NB4 (cell line): ENCODE measurements at regions not wholly inside any gene's neighbourhood (a gene's known extent, or its start where the extent isn't known, plus 50 kb on each side); places are given as distances from the start of the nearest gene placed in this dataset.

Experiments
- DNase-seq: peaks from one replicate; pipeline ENCODE4 v3.0.0; 2010; ENCODE audit warnings: low read depth
- H3K4me3 ChIP-seq: one replicate; pipeline ENCODE4 v1.5.1; 2011; ENCODE audit warnings: mild to moderate bottlenecking, low read depth, low read length, moderate library complexity
- CTCF ChIP-seq: IDR thresholded peaks from one replicate; pipeline ENCODE4 v1.5.1; 2012; ENCODE audit warnings: low read depth, low read length
- MAX ChIP-seq: IDR thresholded peaks from 2 replicates; pipeline ENCODE4 v1.6.1; 2011; ENCODE audit warnings: low read depth, low read length
- MYC ChIP-seq: IDR thresholded peaks from 2 replicates; pipeline ENCODE4 v1.6.1; 2011; ENCODE audit warnings: low read depth, low read length
- POLR2A ChIP-seq: IDR thresholded peaks from 2 replicates; pipeline ENCODE4 v1.6.1; 2011; ENCODE audit warnings: mild to moderate bottlenecking; ENCODE audit not compliant: insufficient read length; ENCODE audit errors: extremely low read depth

GRCh38 chr9:13728131-13728530 is 448.6 kb upstream of the MPDZ start:
- H3K4me3 ChIP-seq = no peak overlapping the region
- no peak for DNase-seq
- TF ChIP-seq MAX = no peak
- no peak for TF ChIP-seq POLR2A
- no peak for TF ChIP-seq MYC
- TF ChIP-seq CTCF = no peak

GRCh38 chr9:13726746-13727145 is 447.3 kb upstream of the MPDZ start:
- TF ChIP-seq MAX = no peak
- no peak for TF ChIP-seq CTCF
- no peak for TF ChIP-seq POLR2A
- no peak for TF ChIP-seq MYC
- DNase-seq = no peak
- H3K4me3 ChIP-seq = no peak overlapping the region

GRCh38 chr9:13725516-13725915 is 446.0 kb upstream of the MPDZ start:
- H3K4me3 ChIP-seq = no peak overlapping the region
- no peak for TF ChIP-seq MAX
- no peak for TF ChIP-seq POLR2A
- no peak for TF ChIP-seq CTCF
- TF ChIP-seq MYC = no peak

GRCh38 chr9:13721481-13722235 is 442.2 kb upstream of the MPDZ start:
- no peak overlapping the region for H3K4me3 ChIP-seq
- no peak for TF ChIP-seq POLR2A
- TF ChIP-seq MAX = no peak
- TF ChIP-seq CTCF = no peak
- no peak for TF ChIP-seq MYC
- no peak for DNase-seq

More at GRCh38 chr9:13725516-13725915, 446.0 kb upstream of the MPDZ start:
- DNase-seq = no peak

GRCh38 chr9:13719981-13720676 is 440.6 kb upstream of the MPDZ start:
- no peak overlapping the region for H3K4me3 ChIP-seq
- no peak for DNase-seq
- TF ChIP-seq CTCF = no peak
- TF ChIP-seq POLR2A = no peak
- no peak for TF ChIP-seq MAX
